Brain microvascular endothelial cell (primary cell): ENCODE measurements at regions not wholly inside any gene's neighbourhood (a gene's known extent, or its start where the extent isn't known, plus 50 kb on each side); places are given as distances from the start of the nearest gene placed in this dataset.
"Not testable (repeated sequence)": the region's sequence is repeated elsewhere in the genome, so short reads cannot be mapped to it uniquely, and the experiment has no call there.

Source experiments
- DNase-seq: peaks from one replicate; pipeline ENCODE4 v3.0.0-alpha.2; 2020
- H3K27ac ChIP-seq: fragments of 250-450 bp; sonication (Bioruptor Pico); 2 replicates; pipeline ENCODE4 v1.5.1; 2020; ENCODE audit warnings: mild to moderate bottlenecking, moderate library complexity
- H3K27me3 ChIP-seq: fragments of 250-450 bp; sonication (Bioruptor Pico); replicated peaks from 2 replicates; pipeline ENCODE4 v1.5.1; 2020; ENCODE audit warnings: mild to moderate bottlenecking
- H3K36me3 ChIP-seq: fragments of 250-450 bp; sonication (Bioruptor Pico); replicated peaks from 2 replicates; pipeline ENCODE4 v1.5.1; 2020; ENCODE audit warnings: mild to moderate bottlenecking
- H3K4me3 ChIP-seq: 2 replicates; pipeline ENCODE4 v1.5.1; 2011; ENCODE audit warnings: low read depth, mild to moderate bottlenecking, control low read depth, low read length, moderate library complexity
- in situ Hi-C: cut with HindIII; loops from 2 replicates; pipeline ENCODE4 v1.10.0; 2017; ENCODE audit warnings: low sequenced_read_pairs, low pct_ligation_motif_present
- TF ChIP-seq, protein P1 (sequence below): IDR thresholded peaks from 2 replicates; pipeline ENCODE4 v1.5.1; 2011; ENCODE audit warnings: low read depth, mild to moderate bottlenecking, moderate library complexity, low read length, control low read depth, inconsistent platforms; ENCODE audit errors: missing control alignments

DNA sequence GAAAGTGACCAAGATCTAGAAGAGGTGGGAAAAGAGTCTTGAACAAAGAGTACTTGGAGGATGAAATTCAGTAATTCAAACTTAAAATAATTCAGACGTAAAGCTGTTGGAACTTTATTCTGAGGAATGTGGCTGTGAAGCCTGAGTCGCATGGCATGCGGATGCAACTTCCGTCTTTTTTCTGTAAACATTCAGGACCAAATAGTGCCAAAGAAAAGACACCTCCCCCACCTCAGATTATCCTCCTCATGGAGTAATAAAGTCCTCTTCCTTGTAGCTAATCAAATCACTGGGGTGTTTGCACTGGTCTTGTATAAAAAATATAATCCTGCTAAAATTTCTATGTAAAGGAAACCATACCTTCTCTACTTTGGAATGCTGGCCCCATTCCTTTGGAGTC is 790.4 kb downstream of the TSN start:
- H3K36me3 ChIP-seq, result no peaks in the 10 kb centered on the region
- in situ Hi-C loops, result no loop called here
- H3K27me3 ChIP-seq, result no peaks in the 10 kb centered on the region
- H3K27ac ChIP-seq, result no peak overlapping the region
- no peak for DNase-seq
- H3K4me3 ChIP-seq, result no peak overlapping the region
- TF ChIP-seq, protein P1, sequence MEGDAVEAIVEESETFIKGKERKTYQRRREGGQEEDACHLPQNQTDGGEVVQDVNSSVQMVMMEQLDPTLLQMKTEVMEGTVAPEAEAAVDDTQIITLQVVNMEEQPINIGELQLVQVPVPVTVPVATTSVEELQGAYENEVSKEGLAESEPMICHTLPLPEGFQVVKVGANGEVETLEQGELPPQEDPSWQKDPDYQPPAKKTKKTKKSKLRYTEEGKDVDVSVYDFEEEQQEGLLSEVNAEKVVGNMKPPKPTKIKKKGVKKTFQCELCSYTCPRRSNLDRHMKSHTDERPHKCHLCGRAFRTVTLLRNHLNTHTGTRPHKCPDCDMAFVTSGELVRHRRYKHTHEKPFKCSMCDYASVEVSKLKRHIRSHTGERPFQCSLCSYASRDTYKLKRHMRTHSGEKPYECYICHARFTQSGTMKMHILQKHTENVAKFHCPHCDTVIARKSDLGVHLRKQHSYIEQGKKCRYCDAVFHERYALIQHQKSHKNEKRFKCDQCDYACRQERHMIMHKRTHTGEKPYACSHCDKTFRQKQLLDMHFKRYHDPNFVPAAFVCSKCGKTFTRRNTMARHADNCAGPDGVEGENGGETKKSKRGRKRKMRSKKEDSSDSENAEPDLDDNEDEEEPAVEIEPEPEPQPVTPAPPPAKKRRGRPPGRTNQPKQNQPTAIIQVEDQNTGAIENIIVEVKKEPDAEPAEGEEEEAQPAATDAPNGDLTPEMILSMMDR, result no peak

DNA sequence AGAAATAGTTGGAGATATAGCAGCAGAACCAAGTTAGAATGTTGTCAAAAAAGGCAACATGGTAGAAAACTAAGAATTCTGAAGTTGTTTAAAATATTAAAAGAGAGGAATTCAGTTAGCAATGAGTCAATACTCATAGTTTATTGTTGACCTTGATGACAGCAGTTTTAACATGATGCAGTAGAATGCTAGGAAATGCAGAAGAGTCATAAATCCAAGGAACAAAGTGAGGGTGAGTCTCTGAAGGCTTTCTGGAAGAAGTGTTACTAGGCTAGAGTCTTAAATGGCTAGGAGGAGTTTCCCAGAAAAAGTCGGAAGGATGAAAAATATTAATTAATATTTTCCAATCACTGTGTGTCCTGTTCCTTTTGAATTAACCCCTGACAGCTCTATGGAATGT is 807.3 kb downstream of the TSN start:
- no peaks in the 10 kb centered on the region for H3K36me3 ChIP-seq
- TF ChIP-seq, protein P1, result no peak
- DNase-seq, result no peak
- no peaks in the 10 kb centered on the region for H3K27me3 ChIP-seq
- H3K4me3 ChIP-seq, result no peak overlapping the region
- in situ Hi-C loops, result no loop called here
- no peak overlapping the region for H3K27ac ChIP-seq

DNA sequence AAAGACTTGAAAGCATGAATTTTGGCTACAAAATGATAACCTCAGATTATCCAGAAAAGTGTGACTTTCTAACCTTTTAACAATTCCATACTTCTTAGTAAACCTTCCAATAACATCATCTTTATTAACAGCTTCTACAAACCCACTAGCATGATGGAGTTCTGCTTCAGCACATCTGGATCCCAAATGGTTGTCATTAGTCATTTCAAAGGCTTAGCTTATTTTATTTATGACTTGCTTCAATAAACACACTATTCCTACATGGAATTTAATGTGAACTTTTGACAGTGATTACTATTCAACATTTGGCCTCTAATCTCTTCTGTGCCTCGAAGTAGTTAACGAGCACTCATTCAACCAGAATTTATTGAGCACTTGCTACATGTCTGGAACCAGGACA is 808.3 kb downstream of the TSN start:
- in situ Hi-C loops, result no loop called here
- TF ChIP-seq, protein P1, result no peak
- H3K27ac ChIP-seq, result no peak overlapping the region

DNA sequence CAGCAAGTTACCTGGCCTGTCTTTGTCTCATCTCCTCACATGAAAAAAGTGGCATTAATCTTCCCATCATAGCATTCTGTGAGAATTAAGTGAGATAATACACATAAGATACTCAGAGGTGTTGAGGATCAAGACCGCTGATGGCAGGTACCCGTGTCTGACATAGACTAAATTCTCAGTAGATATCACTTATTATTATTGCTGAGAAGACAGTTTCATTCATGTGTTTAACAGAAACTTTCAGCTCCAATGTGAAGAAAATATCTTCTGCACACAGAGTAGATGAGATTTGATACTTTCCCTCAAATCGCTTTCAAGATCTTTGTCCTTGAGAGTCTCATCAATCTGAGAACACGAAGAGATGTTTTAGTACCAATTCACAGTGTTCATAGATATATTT is 809.4 kb downstream of the TSN start:
- TF ChIP-seq, protein P1, result no peak
- Histone ChIP-seq H3K36me3 (no peaks in the 10 kb centered on the region), H3K4me3 (no peak overlapping the region), H3K27ac (no peak overlapping the region), H3K27me3 (no peaks in the 10 kb centered on the region)
- DNase-seq, result no peak
- in situ Hi-C loops, result no loop called here

More for the DNA sequence above, 808.3 kb downstream of the TSN start:
- no peaks in the 10 kb centered on the region for H3K36me3 ChIP-seq
- no peaks in the 10 kb centered on the region for H3K27me3 ChIP-seq
- H3K4me3 ChIP-seq, result no peak overlapping the region
- DNase-seq, result no peak

DNA sequence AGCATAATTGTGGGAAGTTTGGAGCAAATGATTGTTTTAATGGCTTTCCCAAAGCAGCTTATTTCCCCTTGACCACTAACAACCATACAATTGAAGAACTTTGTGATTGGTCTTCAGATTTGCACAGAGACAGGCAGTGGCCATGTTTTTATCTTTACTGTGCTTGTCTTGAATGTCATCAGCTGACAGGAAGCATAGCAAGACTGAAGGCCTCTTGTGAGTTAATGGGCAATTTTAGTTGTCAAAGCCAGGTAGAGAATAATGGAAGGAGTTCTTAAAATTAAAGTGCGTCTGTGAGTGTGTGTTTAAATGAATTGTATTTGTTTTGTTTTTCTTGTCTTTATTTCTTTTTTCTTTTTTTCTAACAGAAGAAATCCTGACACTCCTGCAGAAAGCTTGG is 809.9 kb downstream of the TSN start:
- in situ Hi-C loops, result no loop called here
- Histone ChIP-seq H3K36me3 (no peaks in the 10 kb centered on the region), H3K4me3 (no peak overlapping the region), H3K27ac (no peak overlapping the region), H3K27me3 (no peaks in the 10 kb centered on the region)
- TF ChIP-seq, protein P1, result no peak
- DNase-seq, result no peak

DNA sequence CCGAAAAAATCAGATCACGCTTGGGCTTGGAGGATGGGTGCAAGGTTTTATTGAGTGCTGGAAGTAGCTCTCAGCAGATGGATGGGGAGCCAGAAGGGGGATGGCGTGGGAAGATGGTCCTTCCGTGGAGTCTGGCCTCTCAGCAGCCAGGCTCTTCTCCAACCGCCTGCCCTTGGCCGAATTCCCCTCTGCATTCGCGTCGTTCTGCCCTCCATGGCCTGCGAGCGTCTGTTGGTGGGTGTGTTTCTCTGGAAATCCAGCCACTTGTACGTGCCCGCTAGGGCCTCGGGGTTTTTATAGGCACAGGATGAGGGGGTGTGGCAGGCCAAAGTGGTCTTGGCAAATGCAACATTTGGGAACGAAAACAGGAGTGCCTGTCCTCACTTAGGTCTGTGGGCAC is 815.2 kb downstream of the TSN start:
- Histone ChIP-seq H3K36me3 (no peaks in the 10 kb centered on the region), H3K4me3 (no peak overlapping the region), H3K27ac (no peak overlapping the region), H3K27me3 (no peaks in the 10 kb centered on the region)
- in situ Hi-C loops, result no loop called here
- no peak for DNase-seq
- TF ChIP-seq, protein P1, result no peak

DNA sequence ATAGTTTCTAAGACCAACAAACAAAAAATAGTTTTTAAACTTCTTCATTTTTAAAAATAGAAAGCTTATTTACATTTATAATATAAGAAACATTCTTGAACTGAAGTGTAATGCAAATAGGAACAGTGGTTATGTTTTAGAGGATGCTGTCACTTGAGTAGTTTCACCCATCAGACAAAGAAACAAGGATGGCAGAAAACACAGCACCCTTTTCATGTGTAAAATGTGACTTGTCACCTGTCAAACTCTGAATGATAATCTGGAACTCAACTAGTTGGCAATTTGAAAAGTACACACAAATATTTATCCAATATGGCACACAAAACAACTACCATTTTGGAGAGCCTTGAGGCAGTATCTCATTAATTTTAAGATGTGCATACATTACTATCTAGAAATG is 816.0 kb downstream of the TSN start:
- DNase-seq, H3K27me3 ChIP-seq, H3K4me3 ChIP-seq, H3K36me3 ChIP-seq, in situ Hi-C loops, H3K27ac ChIP-seq: not testable (repeated sequence)
